GM12878 (cell line): ENCODE measurements at regions not wholly inside any gene's neighbourhood (a gene's known extent, or its start where the extent isn't known, plus 50 kb on each side); places are given as distances from the start of the nearest gene placed in this dataset.

ENCODE experiments used
- ATAC-seq: fragments of 200-7000 bp; cut with Tn5 transposase; 3 replicates; pipeline ENCODE4 v1.9.1; 2020; ENCODE audit warnings: mild to moderate bottlenecking, moderate library complexity
- BruUV-seq: library from RNA; stranded (reverse); fragments of 400-500 nt; replicated peaks from 2 replicates; lab custom pipeline; 2021; lab: Mats Ljungman, UMichigan
- CTCF ChIA-PET: fragments of 300-600 bp; sonication (Branson Sonifier 250); formaldehyde crosslinking; extraction: SDS; loops from one replicate; lab custom pipeline; 2021; ENCODE audit warnings: inconsistent platforms; lab: Yijun Ruan, JAX
- POLR2A ChIA-PET: fragments of 350-600 bp; formaldehyde crosslinking; extraction: SDS; loops from one replicate; lab custom pipeline; 2021; ENCODE audit warnings: inconsistent platforms; lab: Charles Lee
- RAD21 ChIA-PET: fragments of 300-600 bp; sonication (Branson Sonifier 250); formaldehyde crosslinking; loops from one replicate; lab custom pipeline; 2023; ENCODE audit warnings: antibody characterized with exemption; ENCODE audit not compliant: unreplicated experiment; lab: Charles Lee
- SMC1A ChIA-PET: fragments of 300-600 bp; sonication (Branson Sonifier 250); formaldehyde crosslinking; loops from one replicate; lab custom pipeline; 2023; ENCODE audit not compliant: unreplicated experiment, uncharacterized antibody; lab: Charles Lee
- DNase-seq: peaks from one replicate; pipeline ENCODE4 v3.0.0-alpha.2; 2011; ENCODE audit warnings: low read depth, low spot score
- FAIRE-seq: peaks from 3 replicates; lab custom pipeline; 2011; peaks lifted over from hg19 to GRCh38; lab: Jason Lieb, UNC
- H2AFZ ChIP-seq: 2 replicates; pipeline ENCODE4 v1.6.0; 2011; ENCODE audit warnings: low read depth, low read length, control low read depth; ENCODE audit not compliant: control insufficient read depth
- H3K27ac ChIP-seq: 2 replicates; pipeline ENCODE4 v1.5.1; 2011; ENCODE audit warnings: control low read depth; ENCODE audit not compliant: control insufficient read depth, insufficient read depth
- H3K27me3 ChIP-seq, 2 experiments: replicated peaks in 1 of 2; 2 replicates each; pipeline versions ENCODE4 v1.6.0 to v1.6.1; 2011; ENCODE audit warnings: low read length in 1 of 2; ENCODE audit not compliant: control insufficient read depth in 2 of 2, insufficient read depth in 2 of 2
- H3K36me3 ChIP-seq, 2 experiments: 2 replicates each; pipeline ENCODE4 v1.5.1; 2011; ENCODE audit warnings: low read length in 1 of 2; ENCODE audit not compliant: control insufficient read depth in 2 of 2, insufficient read depth in 2 of 2
- H3K4me1 ChIP-seq: 2 replicates; pipeline ENCODE4 v1.6.1; 2011; ENCODE audit warnings: mild to moderate bottlenecking, low read length, moderate library complexity, mixed read lengths; ENCODE audit not compliant: control insufficient read depth, insufficient read depth
- H3K4me2 ChIP-seq: 2 replicates; pipeline ENCODE4 v1.6.0; 2011; ENCODE audit warnings: control low read depth; ENCODE audit not compliant: control insufficient read depth, insufficient read depth
- H3K4me3 ChIP-seq: fragments of 200-600 bp; sonication (generic); 2 replicates; pipeline ENCODE4 v1.5.1; 2016
- H3K79me2 ChIP-seq: 2 replicates; pipeline ENCODE4 v1.6.0; 2011; ENCODE audit warnings: low read length; ENCODE audit not compliant: control insufficient read depth, insufficient read depth
- H3K9ac ChIP-seq: 2 replicates; pipeline ENCODE4 v1.8.0; 2011; ENCODE audit warnings: low read length, control low read depth, mixed read lengths; ENCODE audit not compliant: control insufficient read depth, insufficient read depth
- H3K9me3 ChIP-seq: replicated peaks from 3 replicates; pipeline ENCODE4 v1.5.1; 2011; ENCODE audit warnings: mild to moderate bottlenecking, low read length; ENCODE audit not compliant: control insufficient read depth, insufficient read depth
- H4K20me1 ChIP-seq: 2 replicates; pipeline ENCODE4 v1.6.0; 2011; ENCODE audit not compliant: control insufficient read depth, insufficient read depth
- CHD2 ChIP-seq: IDR thresholded peaks from 2 replicates; pipeline ENCODE4 v1.6.1; 2011; ENCODE audit warnings: low read depth, low read length, improper control_type of control experiment, borderline replicate concordance
- EP300 ChIP-seq, 2 experiments: fragments of 150-350 bp in 1 of 2; IDR thresholded peaks; 2 replicates each; pipeline ENCODE4 v1.6.1; 2011 to 2012; ENCODE audit warnings: low read depth in 2 of 2, low read length in 2 of 2, borderline replicate concordance in 1 of 2, improper control_type of control experiment in 1 of 2, inconsistent platforms in 1 of 2; ENCODE audit not compliant: control insufficient read depth in 1 of 2
- IKZF1 ChIP-seq: fragments of 450-650 bp; conservative IDR thresholded peaks from 2 replicates; pipeline ENCODE4 v1.6.1; 2017; ENCODE audit warnings: antibody characterized with exemption, mild to moderate bottlenecking
- KAT2A ChIP-seq: conservative IDR thresholded peaks from 2 replicates; pipeline ENCODE4 v1.6.1; 2011; ENCODE audit warnings: low read depth, low read length; ENCODE audit not compliant: control insufficient read depth
- LARP7 ChIP-seq: fragments of 450-650 bp; IDR thresholded peaks from 2 replicates; pipeline ENCODE4 v1.6.1; 2017; ENCODE audit warnings: mild to moderate bottlenecking
- PAX8 ChIP-seq: fragments of 450-650 bp; IDR thresholded peaks from 2 replicates; pipeline ENCODE4 v1.6.1; 2017; ENCODE audit warnings: mild to moderate bottlenecking, moderate library complexity
- POLR2AphosphoS5 ChIP-seq: IDR thresholded peaks from 2 replicates; pipeline ENCODE4 v1.6.1; 2011; ENCODE audit warnings: mild to moderate bottlenecking, low read length, inconsistent platforms
- RBBP5 ChIP-seq: fragments of 200-600 bp; sonication (generic); conservative IDR thresholded peaks from 2 replicates; pipeline ENCODE4 v1.6.1; 2016
- RCOR1 ChIP-seq: conservative IDR thresholded peaks from 2 replicates; pipeline ENCODE4 v1.6.1; 2012; ENCODE audit warnings: low read depth, low read length, improper control_type of control experiment
- SRF ChIP-seq, 2 experiments: IDR thresholded peaks; 2 replicates each; pipeline ENCODE4 v1.6.1; 2011; ENCODE audit warnings: low read depth in 2 of 2, low read length in 2 of 2, mild to moderate bottlenecking in 1 of 2, moderate library complexity in 1 of 2
- STAT3 ChIP-seq: IDR thresholded peaks from 2 replicates; pipeline ENCODE4 v1.6.1; 2011; ENCODE audit warnings: low read depth, low read length, improper control_type of control experiment
- ZNF24 ChIP-seq: fragments of 450-650 bp; IDR thresholded peaks from 2 replicates; pipeline ENCODE4 v1.6.1; 2017; ENCODE audit warnings: antibody characterized with exemption, mild to moderate bottlenecking
- in situ Hi-C: fragments of 300-500 bp; cut with MboI; formaldehyde crosslinking; loops from 9 replicates; pipeline ENCODE4 v1.14.3; 2018; ENCODE audit warnings: mixed read lengths
- intact Hi-C: fragments of 100-400 bp; cut with micrococcal nuclease; formaldehyde crosslinking; loops from one replicate; pipeline ENCODE4 v1.14.2; 2022; ENCODE audit not compliant: unreplicated experiment
- TF ChIP-seq, protein P1 (sequence below): fragments of 450-650 bp; formaldehyde crosslinking; IDR thresholded peaks from 2 replicates; pipeline ENCODE4 v1.4.0; 2020; ENCODE audit warnings: mild to moderate bottlenecking, moderate library complexity
- TF ChIP-seq, protein P2 (sequence below): fragments of 450-650 bp; IDR thresholded peaks from 2 replicates; pipeline ENCODE4 v1.6.1; 2018; ENCODE audit warnings: mild to moderate bottlenecking, low read depth, moderate library complexity; ENCODE audit not compliant: partially characterized antibody

DNA sequence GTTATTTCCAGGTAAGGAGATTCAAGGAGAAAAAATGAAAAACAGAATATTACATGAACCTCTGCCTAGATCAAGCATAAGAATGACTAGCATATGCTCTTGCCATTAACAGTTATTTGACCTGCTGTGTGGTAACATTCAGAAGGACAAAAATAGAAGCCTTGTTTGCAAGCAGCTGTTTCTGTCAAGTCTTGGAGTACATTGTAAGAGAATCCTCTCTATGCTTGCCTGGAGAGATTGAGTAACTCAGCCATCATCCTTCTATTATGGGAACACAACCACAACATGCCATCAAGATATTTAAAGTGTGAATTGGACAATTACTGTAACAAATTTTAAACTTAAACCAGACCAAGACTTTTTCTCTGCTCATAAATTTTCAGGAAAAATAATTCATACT is 1054.4 kb downstream of the NLGN4Y start:
- RAD21 ChIA-PET = no interaction called here
- H3K9ac ChIP-seq = no peak overlapping the region
- H3K36me3 ChIP-seq = no peaks in the 10 kb centered on the region
- intact Hi-C loops = no loop called here
- in situ Hi-C loops = no loop called here
- H3K4me2 ChIP-seq = no peak overlapping the region
- H4K20me1 ChIP-seq = no peaks in the 10 kb centered on the region
- H3K4me1 ChIP-seq = no peaks in the 10 kb centered on the region
- no peaks in the 10 kb centered on the region for H3K9me3 ChIP-seq
- no peaks in the 10 kb centered on the region for H3K27me3 ChIP-seq
- POLR2A ChIA-PET = no interaction called here
- H2AFZ ChIP-seq = no peak overlapping the region
- ATAC-seq = no peak
- H3K79me2 ChIP-seq = no peaks in the 10 kb centered on the region
- H3K27ac ChIP-seq = no peak overlapping the region
- FAIRE-seq = no peak
- SMC1A ChIA-PET = no interaction called here
- no peak for TF ChIP-seq POLR2AphosphoS5
- no peak overlapping the region for H3K4me3 ChIP-seq
- CTCF ChIA-PET = no interaction called here
- no peak for DNase-seq
- no TSS peak for BruUV-seq

DNA sequence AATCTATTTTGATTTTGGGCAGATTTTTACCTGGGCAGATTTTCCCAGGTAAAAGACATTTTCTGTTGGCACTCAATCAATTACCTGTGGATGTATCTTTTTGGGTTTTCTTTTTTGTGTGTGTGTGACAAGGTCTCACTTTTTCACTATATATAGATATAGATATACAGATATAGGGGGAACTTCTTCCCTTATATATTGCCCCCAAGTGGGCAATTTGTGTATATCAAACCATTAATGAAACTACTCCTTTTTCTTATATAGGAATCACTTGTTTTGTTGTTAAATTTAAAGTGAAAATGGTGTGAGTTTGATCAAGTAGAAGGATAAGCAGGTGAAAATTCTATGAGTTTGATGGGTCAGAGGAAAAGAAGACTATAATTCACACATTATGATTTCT is 1054.9 kb downstream of the NLGN4Y start:
- Histone ChIP-seq H3K4me1 (no peaks in the 10 kb centered on the region), H4K20me1 (no peaks in the 10 kb centered on the region), H3K4me3 (no peak overlapping the region), H3K9ac (no peak overlapping the region), H3K9me3 (no peaks in the 10 kb centered on the region), H2AFZ (no peak overlapping the region), H3K4me2 (no peak overlapping the region), H3K27me3 (no peaks in the 10 kb centered on the region), H3K79me2 (no peaks in the 10 kb centered on the region), H3K27ac (no peak overlapping the region), H3K36me3 (no peaks in the 10 kb centered on the region)
- intact Hi-C loops = no loop called here
- in situ Hi-C loops = no loop called here
- ChIA-PET RAD21 (no interaction called here), SMC1A (no interaction called here), CTCF (no interaction called here), POLR2A (no interaction called here)
- FAIRE-seq = no peak
- no peak for DNase-seq
- BruUV-seq = no TSS peak
- ATAC-seq = no peak
- TF ChIP-seq PAX8 (no peak), KAT2A (no peak), SRF (IDR thresholded peaks at IDR 0.05; ENCODE audit: low read depth in 2 of 2, low read length in 2 of 2) (no peak), EP300 (IDR thresholded peaks at IDR 0.05; ENCODE audit: borderline replicate concordance in 1 of 2, control insufficient read depth in 1 of 2, low read depth in 2 of 2, low read length in 2 of 2) (no peak), IKZF1 (no peak), ZNF24 (no peak), STAT3 (no peak), LARP7 (no peak), CHD2 (no peak), RCOR1 (no peak), RBBP5 (no peak)
- TF ChIP-seq, protein P1, sequence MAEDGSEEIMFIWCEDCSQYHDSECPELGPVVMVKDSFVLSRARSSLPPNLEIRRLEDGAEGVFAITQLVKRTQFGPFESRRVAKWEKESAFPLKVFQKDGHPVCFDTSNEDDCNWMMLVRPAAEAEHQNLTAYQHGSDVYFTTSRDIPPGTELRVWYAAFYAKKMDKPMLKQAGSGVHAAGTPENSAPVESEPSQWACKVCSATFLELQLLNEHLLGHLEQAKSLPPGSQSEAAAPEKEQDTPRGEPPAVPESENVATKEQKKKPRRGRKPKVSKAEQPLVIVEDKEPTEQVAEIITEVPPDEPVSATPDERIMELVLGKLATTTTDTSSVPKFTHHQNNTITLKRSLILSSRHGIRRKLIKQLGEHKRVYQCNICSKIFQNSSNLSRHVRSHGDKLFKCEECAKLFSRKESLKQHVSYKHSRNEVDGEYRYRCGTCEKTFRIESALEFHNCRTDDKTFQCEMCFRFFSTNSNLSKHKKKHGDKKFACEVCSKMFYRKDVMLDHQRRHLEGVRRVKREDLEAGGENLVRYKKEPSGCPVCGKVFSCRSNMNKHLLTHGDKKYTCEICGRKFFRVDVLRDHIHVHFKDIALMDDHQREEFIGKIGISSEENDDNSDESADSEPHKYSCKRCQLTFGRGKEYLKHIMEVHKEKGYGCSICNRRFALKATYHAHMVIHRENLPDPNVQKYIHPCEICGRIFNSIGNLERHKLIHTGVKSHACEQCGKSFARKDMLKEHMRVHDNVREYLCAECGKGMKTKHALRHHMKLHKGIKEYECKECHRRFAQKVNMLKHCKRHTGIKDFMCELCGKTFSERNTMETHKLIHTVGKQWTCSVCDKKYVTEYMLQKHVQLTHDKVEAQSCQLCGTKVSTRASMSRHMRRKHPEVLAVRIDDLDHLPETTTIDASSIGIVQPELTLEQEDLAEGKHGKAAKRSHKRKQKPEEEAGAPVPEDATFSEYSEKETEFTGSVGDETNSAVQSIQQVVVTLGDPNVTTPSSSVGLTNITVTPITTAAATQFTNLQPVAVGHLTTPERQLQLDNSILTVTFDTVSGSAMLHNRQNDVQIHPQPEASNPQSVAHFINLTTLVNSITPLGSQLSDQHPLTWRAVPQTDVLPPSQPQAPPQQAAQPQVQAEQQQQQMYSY (CRISPR knock-in tag) = no peak
- TF ChIP-seq, protein P2, sequence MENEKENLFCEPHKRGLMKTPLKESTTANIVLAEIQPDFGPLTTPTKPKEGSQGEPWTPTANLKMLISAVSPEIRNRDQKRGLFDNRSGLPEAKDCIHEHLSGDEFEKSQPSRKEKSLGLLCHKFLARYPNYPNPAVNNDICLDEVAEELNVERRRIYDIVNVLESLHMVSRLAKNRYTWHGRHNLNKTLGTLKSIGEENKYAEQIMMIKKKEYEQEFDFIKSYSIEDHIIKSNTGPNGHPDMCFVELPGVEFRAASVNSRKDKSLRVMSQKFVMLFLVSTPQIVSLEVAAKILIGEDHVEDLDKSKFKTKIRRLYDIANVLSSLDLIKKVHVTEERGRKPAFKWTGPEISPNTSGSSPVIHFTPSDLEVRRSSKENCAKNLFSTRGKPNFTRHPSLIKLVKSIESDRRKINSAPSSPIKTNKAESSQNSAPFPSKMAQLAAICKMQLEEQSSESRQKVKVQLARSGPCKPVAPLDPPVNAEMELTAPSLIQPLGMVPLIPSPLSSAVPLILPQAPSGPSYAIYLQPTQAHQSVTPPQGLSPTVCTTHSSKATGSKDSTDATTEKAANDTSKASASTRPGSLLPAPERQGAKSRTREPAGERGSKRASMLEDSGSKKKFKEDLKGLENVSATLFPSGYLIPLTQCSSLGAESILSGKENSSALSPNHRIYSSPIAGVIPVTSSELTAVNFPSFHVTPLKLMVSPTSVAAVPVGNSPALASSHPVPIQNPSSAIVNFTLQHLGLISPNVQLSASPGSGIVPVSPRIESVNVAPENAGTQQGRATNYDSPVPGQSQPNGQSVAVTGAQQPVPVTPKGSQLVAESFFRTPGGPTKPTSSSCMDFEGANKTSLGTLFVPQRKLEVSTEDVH = no peak
